HG03196 (cell line): ENCODE measurements at regions not wholly inside any gene's neighbourhood (a gene's known extent, or its start where the extent isn't known, plus 50 kb on each side); places are given as distances from the start of the nearest gene placed in this dataset.

ENCODE experiments used
- ATAC-seq: cut with Tn5 transposase; IDR thresholded peaks from one replicate; pipeline ENCODE4 v1.9.1; 2021; ENCODE audit not compliant: unreplicated experiment

GRCh38 chr11:79957702-79958101, 516.9 kb upstream of the TENM4 start:
- no peak for ATAC-seq

DNA sequence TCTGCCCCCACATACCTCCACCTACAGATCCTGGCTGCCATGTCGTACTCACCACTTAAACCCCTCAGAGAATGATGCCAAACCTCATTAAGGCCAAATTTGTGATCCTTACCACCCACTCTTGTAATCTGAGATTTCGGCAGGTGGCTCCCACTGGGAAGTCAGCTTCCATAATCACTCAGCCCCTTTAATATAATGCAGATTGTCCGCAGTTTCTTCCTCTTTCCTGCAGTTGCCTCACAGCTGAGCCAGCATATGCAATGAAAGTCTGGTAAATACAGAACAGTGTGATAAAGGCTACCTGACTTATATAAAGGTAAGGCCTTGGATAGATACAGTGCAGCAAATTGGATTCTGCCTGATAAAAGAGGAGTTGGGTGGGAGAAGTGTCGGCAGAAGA, 515.2 kb upstream of the TENM4 start:
- ATAC-seq, result no peak

DNA sequence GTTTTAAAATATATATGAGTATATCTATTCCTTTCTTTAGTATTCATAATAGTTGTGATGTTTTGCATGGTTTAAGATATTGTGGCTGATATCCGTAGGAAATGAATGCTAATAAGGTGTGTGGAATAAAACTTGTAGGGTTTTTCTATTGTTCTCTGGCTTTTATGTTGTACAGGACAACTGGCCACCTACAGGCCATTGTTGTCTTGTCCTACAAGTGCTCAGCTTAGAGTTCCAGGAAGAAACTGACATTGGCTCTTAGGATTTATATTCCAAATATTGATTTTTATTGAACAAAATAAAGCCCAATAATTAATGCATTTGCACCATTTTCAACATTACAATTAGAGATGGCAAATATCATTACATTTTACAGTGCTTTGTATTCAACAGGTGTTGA, 512.8 kb upstream of the TENM4 start:
- no peak for ATAC-seq

DNA sequence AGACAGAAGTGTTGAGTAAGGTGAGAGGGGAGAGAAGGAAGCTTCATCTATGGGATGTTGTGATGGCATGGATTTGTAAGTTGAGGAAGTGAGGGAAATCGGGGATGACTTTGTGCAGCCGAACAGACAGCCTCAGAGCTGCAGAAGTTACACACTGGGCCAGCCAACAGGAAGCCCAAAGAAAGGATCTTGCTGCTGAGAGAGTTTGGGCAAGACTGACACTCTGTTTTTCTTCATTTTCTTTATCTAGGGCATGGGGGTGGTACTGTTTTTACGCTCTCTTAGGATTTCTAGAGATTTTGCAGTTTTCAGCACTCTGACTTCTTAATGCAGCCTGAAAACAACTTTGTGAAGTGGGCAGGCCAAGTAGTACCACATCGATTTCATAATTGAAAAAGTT, 509.9 kb upstream of the TENM4 start:
- no peak for ATAC-seq

GRCh38 chr11:79950172-79950571, 509.3 kb upstream of the TENM4 start:
- ATAC-seq, result no peak

- no peak for ATAC-seq
Observed at GRCh38 chr11:79949574-79949973, 508.7 kb upstream of the TENM4 start.

GRCh38 chr11:79942646-79943045, 501.8 kb upstream of the TENM4 start:
- no peak for ATAC-seq

DNA sequence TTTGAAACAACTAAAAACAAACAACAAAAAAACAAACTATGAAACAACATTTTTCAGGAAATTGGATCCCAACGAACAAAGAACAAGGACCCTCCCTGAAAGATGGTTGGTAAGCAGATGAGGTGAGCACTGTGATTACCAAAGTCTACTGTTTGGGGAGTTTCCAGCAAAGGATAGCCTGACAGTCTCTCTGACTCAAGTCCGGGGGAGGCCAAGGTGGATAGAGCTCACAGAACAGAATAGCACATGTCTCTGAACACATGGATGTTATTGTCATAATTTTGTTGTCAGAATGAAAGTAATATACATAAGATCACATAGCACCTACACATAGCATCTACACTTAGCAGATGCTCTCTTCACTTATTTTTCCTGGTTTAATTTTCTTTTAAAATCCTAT, 501.3 kb upstream of the TENM4 start:
- no peak for ATAC-seq

DNA sequence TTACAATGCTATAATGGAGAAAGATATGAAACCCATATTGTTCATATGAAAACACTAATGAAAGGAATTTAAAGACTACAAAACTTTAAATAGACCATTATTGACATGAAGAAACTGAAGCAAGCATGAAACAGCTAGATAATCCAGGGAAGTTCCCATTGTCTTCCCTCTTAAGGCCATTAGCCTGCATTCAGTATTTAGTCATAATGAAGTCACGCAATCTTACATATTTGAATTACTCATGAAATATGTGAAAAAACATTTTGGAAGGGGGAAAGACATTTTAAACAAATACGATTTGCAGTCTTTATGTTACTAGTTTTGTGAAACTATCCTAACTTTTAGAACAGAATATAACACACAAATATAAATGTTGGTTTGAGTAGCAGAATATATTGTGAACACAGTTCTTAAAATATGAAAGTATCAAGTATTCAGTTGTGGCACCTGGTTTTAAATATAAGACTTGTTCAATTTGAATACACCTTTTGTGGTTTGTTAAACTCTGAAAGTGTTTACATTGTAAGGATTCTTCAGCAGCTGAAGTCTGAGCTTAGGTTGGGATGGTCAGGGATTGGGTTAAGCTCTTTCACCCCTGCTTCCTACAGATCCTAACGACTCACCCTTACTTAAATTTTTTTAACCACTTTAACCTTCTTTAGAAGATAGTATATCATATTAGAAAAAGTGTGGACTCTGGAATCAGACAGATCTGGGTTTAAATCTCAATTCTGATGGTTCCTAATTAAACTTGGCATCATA, 500.3 kb upstream of the TENM4 start:
- ATAC-seq, result no peak

DNA sequence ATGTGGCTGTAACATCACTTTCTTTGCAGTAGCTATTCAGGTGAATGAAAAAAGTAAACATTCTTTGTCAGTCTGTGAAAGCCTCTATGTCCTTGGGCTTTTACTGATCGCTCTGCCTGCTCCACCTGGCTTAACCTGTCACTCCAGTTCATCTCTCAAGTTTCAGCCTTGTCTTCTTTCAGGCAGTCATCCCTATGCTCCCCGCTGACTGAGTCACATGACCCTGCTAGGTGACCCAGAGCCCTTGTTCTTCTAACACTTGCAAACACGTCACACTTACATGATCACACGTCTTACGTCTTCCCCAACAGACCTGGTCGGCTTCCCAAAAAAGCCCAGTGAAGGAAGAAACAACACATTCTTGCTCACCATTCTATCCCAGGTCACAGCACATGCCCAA, 499.3 kb upstream of the TENM4 start:
- no peak for ATAC-seq

DNA sequence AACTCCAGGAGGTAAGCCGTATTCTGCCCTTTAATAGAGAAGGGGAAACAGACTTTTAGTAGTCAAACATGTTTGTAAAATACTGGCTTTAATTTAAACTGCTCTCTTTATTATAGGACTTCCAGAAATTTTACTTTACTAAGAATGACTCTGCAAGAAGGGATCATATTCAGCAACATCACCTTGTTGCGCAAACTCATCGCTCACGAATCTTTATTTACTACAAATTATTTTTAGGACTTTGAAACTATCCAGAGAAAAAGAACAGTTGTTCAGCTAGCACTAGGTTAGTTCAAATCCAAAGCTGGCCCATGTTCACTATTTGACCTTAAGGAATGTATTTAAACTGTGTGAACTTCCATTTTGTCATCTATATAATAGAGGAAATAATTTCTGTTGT, 498.3 kb upstream of the TENM4 start:
- ATAC-seq, result no peak

GRCh38 chr11:79937676-79938334, 497.0 kb upstream of the TENM4 start:
- no peak for ATAC-seq

- ATAC-seq, result no peak
Observed at GRCh38 chr11:79932612-79933011, 491.8 kb upstream of the TENM4 start.

GRCh38 chr11:79931692-79932091, 490.9 kb upstream of the TENM4 start:
- ATAC-seq, result no peak

- ATAC-seq, result no peak
Observed at GRCh38 chr11:79926707-79927106, 485.9 kb upstream of the TENM4 start.

DNA sequence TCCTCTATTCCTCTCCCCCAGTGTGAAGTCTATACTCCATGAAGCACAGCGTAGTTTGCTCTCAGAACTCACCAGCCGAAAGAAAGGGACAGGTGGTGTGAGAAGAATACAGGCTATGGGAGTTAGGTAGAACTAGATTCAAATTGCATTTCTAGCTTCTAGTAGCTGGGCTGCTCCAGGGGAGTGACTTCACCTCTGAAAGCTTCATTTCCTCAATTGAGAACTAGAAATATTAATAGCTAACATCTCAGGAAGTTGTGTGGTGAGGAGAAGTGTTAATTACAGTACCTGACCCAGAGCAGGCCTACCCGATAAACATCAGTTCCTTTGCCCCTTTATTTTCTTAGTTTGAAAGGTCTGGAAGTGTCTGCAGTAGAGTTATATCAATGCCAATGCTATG, 484.7 kb upstream of the TENM4 start:
- ATAC-seq, result peak; percentile 96

- ATAC-seq, result no peak
Observed at GRCh38 chr11:79922641-79923040, 481.8 kb upstream of the TENM4 start.

DNA sequence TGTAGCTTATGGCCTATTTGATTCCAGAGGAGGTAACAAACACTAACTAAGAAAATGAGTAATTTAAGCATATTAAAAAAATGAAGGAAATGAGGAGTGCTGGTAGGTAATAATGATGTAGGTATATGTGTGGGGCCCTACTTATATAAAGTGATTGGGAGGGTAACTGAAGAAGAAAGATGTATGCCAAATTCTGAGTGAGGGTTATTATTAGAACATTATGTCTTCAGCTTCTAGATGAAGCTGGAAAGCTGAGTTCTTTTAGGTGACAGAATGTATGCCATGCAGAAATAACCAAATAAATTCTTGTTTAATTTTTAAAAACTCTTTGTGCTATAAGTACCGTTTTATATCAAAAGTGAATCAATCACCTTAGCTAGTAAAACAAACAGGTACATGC, 479.6 kb upstream of the TENM4 start:
- ATAC-seq, result no peak

GRCh38 chr11:79919350-79919749, 478.5 kb upstream of the TENM4 start:
- ATAC-seq, result no peak

- ATAC-seq, result no peak
Observed at GRCh38 chr11:79918846-79919245, 478.0 kb upstream of the TENM4 start.

- ATAC-seq, result no peak
Observed at GRCh38 chr11:79906164-79906563, 465.3 kb upstream of the TENM4 start.

DNA sequence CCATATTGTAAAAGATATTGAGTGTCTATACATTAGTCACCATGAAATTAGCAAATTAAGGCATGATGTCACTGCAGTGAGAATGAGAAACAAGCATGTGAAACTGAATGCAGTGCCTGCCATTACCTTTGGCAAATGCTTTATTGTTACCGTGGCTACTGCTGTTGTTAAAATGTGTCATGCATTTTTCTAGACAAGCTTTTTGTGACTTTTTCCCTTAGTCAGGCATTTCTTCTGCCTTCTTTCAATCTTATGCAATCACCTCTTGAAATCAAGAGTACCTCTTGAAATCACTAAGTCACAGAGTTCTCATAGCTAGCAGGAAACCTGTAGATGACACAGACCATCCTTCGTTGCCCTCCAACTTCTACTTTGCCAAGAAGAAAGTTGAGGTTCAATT, 461.7 kb upstream of the TENM4 start:
- ATAC-seq, result no peak

GRCh38 chr11:79897896-79898295, 457.1 kb upstream of the TENM4 start:
- ATAC-seq, result no peak
